SK-N-SH treated with all-trans-retinoic acid at 6 μM for 48 hours (cell line): ENCODE measurements at regions not wholly inside any gene's neighbourhood (a gene's known extent, or its start where the extent isn't known, plus 50 kb on each side); places are given as distances from the start of the nearest gene placed in this dataset.

Source experiments
- ATAC-seq: fragments of 200-7000 bp; cut with Tn5 transposase; 3 replicates; pipeline ENCODE4 v1.9.1; 2020; ENCODE audit warnings: mild to moderate bottlenecking, moderate library complexity
- ARNTL ChIP-seq: fragments of 450-650 bp; formaldehyde crosslinking; IDR thresholded peaks from 2 replicates; pipeline ENCODE4 v1.5.0; 2020; ENCODE audit warnings: low read depth, mild to moderate bottlenecking, moderate library complexity, borderline replicate concordance
- BACH2 ChIP-seq: fragments of 250-450 bp; sonication (Bioruptor Pico); IDR thresholded peaks from 2 replicates; pipeline ENCODE4 v1.9.0; 2021; ENCODE audit warnings: mild to moderate bottlenecking, borderline replicate concordance
- CREB5 ChIP-seq: fragments of 250-450 bp; sonication (Bioruptor Pico); IDR thresholded peaks from 2 replicates; pipeline ENCODE4 v1.5.1; 2020; ENCODE audit warnings: low read depth, mild to moderate bottlenecking, moderate library complexity
- CSDC2 ChIP-seq: fragments of 250-450 bp; sonication (Bioruptor Pico); IDR thresholded peaks from 2 replicates; pipeline ENCODE4 v1.5.0; 2020; ENCODE audit warnings: mild to moderate bottlenecking, moderate library complexity
- CSRNP3 ChIP-seq: fragments of 250-450 bp; sonication (Bioruptor Pico); IDR thresholded peaks from 2 replicates; pipeline ENCODE4 v1.5.1; 2021; ENCODE audit warnings: mild to moderate bottlenecking, moderate library complexity
- ESRRG ChIP-seq: fragments of 250-450 bp; sonication (Bioruptor Pico); IDR thresholded peaks from 2 replicates; pipeline ENCODE4 v1.6.1; 2021; ENCODE audit warnings: mild to moderate bottlenecking
- GLIS3 ChIP-seq: fragments of 250-450 bp; sonication (Bioruptor Pico); IDR thresholded peaks from 2 replicates; pipeline ENCODE4 v1.5.0; 2020; ENCODE audit warnings: mild to moderate bottlenecking, moderate library complexity
- ISL1 ChIP-seq: fragments of 250-450 bp; sonication (Bioruptor Pico); IDR thresholded peaks from 2 replicates; pipeline ENCODE4 v2.1.2; 2022; ENCODE audit warnings: mild to moderate bottlenecking, moderate library complexity
- OSR1 ChIP-seq: fragments of 250-450 bp; sonication (Bioruptor Pico); IDR thresholded peaks from 2 replicates; pipeline ENCODE4 v1.8.0; 2022; ENCODE audit warnings: moderate library complexity, mild to moderate bottlenecking, inconsistent platforms
- PATZ1 ChIP-seq: fragments of 250-450 bp; sonication (Bioruptor Pico); IDR thresholded peaks from 2 replicates; pipeline ENCODE4 v1.8.0; 2020; ENCODE audit warnings: mild to moderate bottlenecking, moderate library complexity, borderline replicate concordance
- POU6F1 ChIP-seq: fragments of 250-450 bp; sonication (Bioruptor Pico); IDR thresholded peaks from 2 replicates; pipeline ENCODE4 v1.8.0; 2021; ENCODE audit warnings: low read depth, mild to moderate bottlenecking, moderate library complexity, borderline replicate concordance
- PPARA ChIP-seq: fragments of 250-450 bp; sonication (Bioruptor Pico); IDR thresholded peaks from 2 replicates; pipeline ENCODE4 v1.5.0; 2020; ENCODE audit warnings: mild to moderate bottlenecking, borderline replicate concordance
- RARB ChIP-seq: fragments of 250-450 bp; sonication (Bioruptor Pico); IDR thresholded peaks from 2 replicates; pipeline ENCODE4 v1.8.0; 2021; ENCODE audit warnings: mild to moderate bottlenecking, moderate library complexity
- SNAI2 ChIP-seq: fragments of 250-450 bp; sonication (Bioruptor Pico); IDR thresholded peaks from 2 replicates; pipeline ENCODE4 v1.5.0; 2020; ENCODE audit warnings: mild to moderate bottlenecking, moderate library complexity
- TCF4 ChIP-seq: fragments of 250-450 bp; sonication (Bioruptor Pico); IDR thresholded peaks from 2 replicates; pipeline ENCODE4 v1.8.0; 2021; ENCODE audit warnings: mild to moderate bottlenecking, moderate library complexity, borderline replicate concordance
- TOX ChIP-seq: fragments of 250-450 bp; sonication (Bioruptor Pico); IDR thresholded peaks from 2 replicates; pipeline ENCODE4 v1.8.0; 2021; ENCODE audit warnings: mild to moderate bottlenecking, moderate library complexity, borderline replicate concordance
- TSHZ2 ChIP-seq: fragments of 250-450 bp; sonication (Bioruptor Pico); IDR thresholded peaks from 2 replicates; pipeline ENCODE4 v1.5.0; 2020; ENCODE audit warnings: mild to moderate bottlenecking, moderate library complexity
- ZC3H10 ChIP-seq: fragments of 250-450 bp; sonication (Bioruptor Pico); IDR thresholded peaks from 2 replicates; pipeline ENCODE4 v1.5.1; 2021; ENCODE audit warnings: mild to moderate bottlenecking, moderate library complexity
- ZFP3 ChIP-seq: fragments of 250-450 bp; sonication (Bioruptor Pico); IDR thresholded peaks from 2 replicates; pipeline ENCODE4 v1.5.0; 2020; ENCODE audit warnings: mild to moderate bottlenecking, moderate library complexity
- ZFP30 ChIP-seq: fragments of 450-650 bp; formaldehyde crosslinking; IDR thresholded peaks from 2 replicates; pipeline ENCODE4 v1.5.0; 2022; ENCODE audit warnings: mild to moderate bottlenecking, moderate library complexity
- ZNF70 ChIP-seq: fragments of 450-650 bp; formaldehyde crosslinking; IDR thresholded peaks from 2 replicates; pipeline ENCODE4 v1.5.0; 2020; ENCODE audit warnings: mild to moderate bottlenecking, moderate library complexity
- ZNF8 ChIP-seq: fragments of 450-650 bp; formaldehyde crosslinking; IDR thresholded peaks from 2 replicates; pipeline ENCODE4 v1.5.0; 2020; ENCODE audit warnings: mild to moderate bottlenecking, moderate library complexity

GRCh38 chr5:173517648-173518047, 98.8 kb downstream of the BOD1 start:
- no peak for ATAC-seq
- TF ChIP-seq POU6F1 (CRISPR knock-in tag) (no peak), PPARA (CRISPR knock-in tag) (no peak), ZNF70 (CRISPR knock-in tag) (no peak), ZFP30 (CRISPR knock-in tag) (no peak), TOX (CRISPR knock-in tag) (no peak), ARNTL (CRISPR knock-in tag) (no peak), TSHZ2 (no peak), ZFP3 (no peak), SNAI2 (CRISPR knock-in tag) (no peak), RARB (CRISPR knock-in tag) (no peak), ESRRG (CRISPR knock-in tag) (no peak), ZC3H10 (CRISPR knock-in tag) (no peak), CSRNP3 (CRISPR knock-in tag) (no peak), BACH2 (CRISPR knock-in tag) (no peak), ZNF8 (CRISPR knock-in tag) (no peak), PATZ1 (CRISPR knock-in tag) (no peak), CSDC2 (CRISPR knock-in tag) (no peak), TCF4 (CRISPR knock-in tag) (no peak), ISL1 (CRISPR knock-in tag) (no peak), GLIS3 (no peak)

GRCh38 chr5:173515526-173515925, 100.9 kb downstream of the BOD1 start:
- no peak for ATAC-seq
- no peak for TF ChIP-seq ZFP30 (CRISPR knock-in tag)
- TF ChIP-seq CSRNP3 (CRISPR knock-in tag) = no peak
- TF ChIP-seq ZNF8 (CRISPR knock-in tag) = no peak
- no peak for TF ChIP-seq TCF4 (CRISPR knock-in tag)
- TF ChIP-seq PATZ1 (CRISPR knock-in tag) = no peak
- no peak for TF ChIP-seq OSR1 (CRISPR knock-in tag)
- no peak for TF ChIP-seq BACH2 (CRISPR knock-in tag)
- TF ChIP-seq ISL1 (CRISPR knock-in tag) = no peak
- TF ChIP-seq ESRRG (CRISPR knock-in tag) = no peak
- no peak for TF ChIP-seq CSDC2 (CRISPR knock-in tag)
- no peak for TF ChIP-seq POU6F1 (CRISPR knock-in tag)
- no peak for TF ChIP-seq RARB (CRISPR knock-in tag)
- TF ChIP-seq TSHZ2 = no peak
- no peak for TF ChIP-seq CREB5 (CRISPR knock-in tag)
